Panc1 (cell line): ENCODE measurements at regions not wholly inside any gene's neighbourhood (a gene's known extent, or its start where the extent isn't known, plus 50 kb on each side); places are given as distances from the start of the nearest gene placed in this dataset.

Experiments
- POLR2AphosphoS5 ChIP-seq: IDR thresholded peaks from 2 replicates; pipeline ENCODE4 v1.6.1; 2012; ENCODE audit warnings: mild to moderate bottlenecking, low read depth, low read length, moderate library complexity
- REST ChIP-seq, 2 experiments: IDR thresholded peaks; 2 replicates each; pipeline ENCODE4 v1.6.1; 2011 to 2012; ENCODE audit warnings: low read depth in 2 of 2, control low read depth in 1 of 2, low read length in 1 of 2, mild to moderate bottlenecking in 1 of 2, moderate library complexity in 1 of 2; ENCODE audit not compliant: insufficient read depth in 1 of 2
- TCF7L2 ChIP-seq: IDR thresholded peaks from 2 replicates; pipeline ENCODE4 v1.6.1; 2011; ENCODE audit warnings: mild to moderate bottlenecking, low read depth, low read length, inconsistent platforms
- TF ChIP-seq, protein P1 (sequence below): fragments of 450-650 bp; IDR thresholded peaks from 2 replicates; pipeline ENCODE4 v1.5.1; 2017; ENCODE audit warnings: mild to moderate bottlenecking

GRCh38 chr10:29846881-29847280, 212.1 kb upstream of the SVIL start:
- TF ChIP-seq, protein P1, sequence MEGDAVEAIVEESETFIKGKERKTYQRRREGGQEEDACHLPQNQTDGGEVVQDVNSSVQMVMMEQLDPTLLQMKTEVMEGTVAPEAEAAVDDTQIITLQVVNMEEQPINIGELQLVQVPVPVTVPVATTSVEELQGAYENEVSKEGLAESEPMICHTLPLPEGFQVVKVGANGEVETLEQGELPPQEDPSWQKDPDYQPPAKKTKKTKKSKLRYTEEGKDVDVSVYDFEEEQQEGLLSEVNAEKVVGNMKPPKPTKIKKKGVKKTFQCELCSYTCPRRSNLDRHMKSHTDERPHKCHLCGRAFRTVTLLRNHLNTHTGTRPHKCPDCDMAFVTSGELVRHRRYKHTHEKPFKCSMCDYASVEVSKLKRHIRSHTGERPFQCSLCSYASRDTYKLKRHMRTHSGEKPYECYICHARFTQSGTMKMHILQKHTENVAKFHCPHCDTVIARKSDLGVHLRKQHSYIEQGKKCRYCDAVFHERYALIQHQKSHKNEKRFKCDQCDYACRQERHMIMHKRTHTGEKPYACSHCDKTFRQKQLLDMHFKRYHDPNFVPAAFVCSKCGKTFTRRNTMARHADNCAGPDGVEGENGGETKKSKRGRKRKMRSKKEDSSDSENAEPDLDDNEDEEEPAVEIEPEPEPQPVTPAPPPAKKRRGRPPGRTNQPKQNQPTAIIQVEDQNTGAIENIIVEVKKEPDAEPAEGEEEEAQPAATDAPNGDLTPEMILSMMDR: no peak
- TF ChIP-seq TCF7L2 (no peak), REST (IDR thresholded peaks at IDR 0.05; ENCODE audit: insufficient read depth in 1 of 2, low read depth in 2 of 2, low read length in 1 of 2) (no peak), POLR2AphosphoS5 (no peak)
